Heart right ventricle (tissue), 16 donors: ENCODE measurements at regions not wholly inside any gene's neighbourhood (a gene's known extent, or its start where the extent isn't known, plus 50 kb on each side); places are given as distances from the start of the nearest gene placed in this dataset.

Experiments
- ATAC-seq, 8 donors: fragments of 200-7000 bp; cut with Tn5 transposase; one replicate each; pipeline ENCODE4 v1.9.1; 2020; ENCODE audit warnings: mild to moderate bottlenecking in 8 of 8, moderate library complexity in 8 of 8, moderate number of reproducible peaks in 1 of 8
- DNase-seq, 2 donors: peaks; one replicate each; pipeline ENCODE4 v3.0.0-alpha.2; 2020
- H3K27ac ChIP-seq, 10 donors: fragments of 200-600 bp; sonication (generic) in 2 of 10; one replicate each; pipeline versions ENCODE4 v1.5.0 to v1.8.0; 2020 to 2022; ENCODE audit warnings: mild to moderate bottlenecking in 3 of 10
- H3K27me3 ChIP-seq, 7 donors: fragments of 200-600 bp; one replicate each; pipeline ENCODE4 v1.8.0; 2021 to 2022; ENCODE audit warnings: mild to moderate bottlenecking in 2 of 7
- H3K36me3 ChIP-seq, 9 donors: fragments of 200-600 bp; sonication (generic) in 1 of 9; one replicate each; pipeline versions ENCODE4 v1.5.0 to v1.8.0; 2020 to 2022; ENCODE audit warnings: mild to moderate bottlenecking in 2 of 9
- H3K4me1 ChIP-seq, 9 donors: fragments of 200-600 bp; sonication (generic) in 1 of 9; one replicate each; pipeline versions ENCODE4 v1.5.0 to v1.8.0; 2020 to 2022; ENCODE audit warnings: mild to moderate bottlenecking in 4 of 9
- H3K4me3 ChIP-seq, 10 donors: fragments of 200-600 bp; sonication (generic) in 2 of 10; one replicate each; pipeline versions ENCODE4 v1.5.0 to v1.8.0; 2020 to 2022; ENCODE audit warnings: mild to moderate bottlenecking in 7 of 10, moderate library complexity in 2 of 10
- H3K9me3 ChIP-seq, 11 donors: fragments of 200-600 bp in 10 of 11; sonication (generic) in 2 of 11; one replicate each; pipeline versions ENCODE4 v1.5.0 to v1.8.0; 2013 to 2022; ENCODE audit warnings: mild to moderate bottlenecking in 2 of 11, control low read depth in 1 of 11, moderate library complexity in 1 of 11
- CTCF ChIP-seq, 9 donors: fragments of 200-600 bp; sonication (generic) in 2 of 9; IDR thresholded peaks; one replicate each; pipeline versions ENCODE4 v1.5.0 to v1.8.0; 2021 to 2022; ENCODE audit warnings: antibody characterized with exemption in 9 of 9, mild to moderate bottlenecking in 5 of 9, moderate library complexity in 1 of 9
- WGBS, 2 donors: extraction: QIAGEN DNeasy Blood & Tissue Kit; methylation state at CpG; one replicate each; pipeline ENCODE4 v1.1.7; 2013; ENCODE audit warnings: inconsistent platforms in 1 of 2; 5-methylcytosine and 5-hydroxymethylcytosine counted together
- intact Hi-C, 10 donors: fragments of 100-400 bp; cut with DNase I; formaldehyde crosslinking; loops; one replicate each; pipeline versions ENCODE4 v1.11.1 to v1.14.2; 2022
- donor health status: Arrhythmogenic right ventricular cardiomyopathy.
- donor health status: ischemic (EF 13 %, LVEDD 7.1; RV severe dilation, severe dysfunction).
- donor health status: healthy with polysubstance abuse.
- donor health status: DM: no; HTN: yes; CAD: no.
- donor health status: DM: no; HTN: no; CAD: no.
- donor health status: ischemic (EF 25% LVEDD 6.9; RV normal size, moderate dysfunction).
- donor health status: ischemic (EF 25% LVEDD 5.7; RV mildly dilated, moderate dysfunction).
- donor health status: healthy.
- donor health status: DM: yes; HTN: yes; CAD: no.
- donor health status: Ischemic cardiomyopathy.
- donor health status: ischemic (EF 35%, LVEDD 5.7; RV mildly dilated, moderate dysfunction).
- donor health status: nonischemic (EF 11% LVEDD 7.7; RV severe dilation, severe dysfunction).
- donor health status: DM: yes; HTN: yes; CAD: no.
- donor health status: PGD.
- donor health status: ischemic (EF 29% LVEDD 5.4; RV normal size, mild dysfunction).
- donor health status: nonischemic (EF 23%, LVEDD 6.1; RV moderate dilation, normal function).

DNA sequence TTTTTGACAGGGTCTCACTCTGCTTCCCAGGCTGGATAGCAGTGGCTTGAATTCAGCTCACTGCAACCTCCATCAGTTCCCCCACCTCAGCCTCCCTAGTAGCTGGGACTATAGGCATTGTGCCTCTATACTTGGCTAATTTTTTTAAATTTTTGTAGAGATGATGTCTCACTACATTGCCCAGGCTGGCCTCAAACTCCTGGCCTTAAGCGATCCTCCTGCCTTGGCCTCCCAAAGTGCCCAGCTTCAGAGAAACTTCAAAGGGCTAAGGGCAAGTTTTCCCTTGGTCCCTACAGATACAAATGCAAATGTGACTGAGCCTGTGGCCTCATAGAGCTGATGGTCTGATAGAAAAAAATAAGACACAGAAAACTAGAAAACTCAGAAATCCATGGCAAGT, 52.9 kb upstream of the PRRC2C start:
- no peak for TF ChIP-seq CTCF (IDR thresholded peaks at IDR 0.05)
- DNase-seq: no peak
- Histone ChIP-seq H3K4me1 (peaks cover 0 to 22% (median 11%) of the 10 kb centered on the region in 9 donors), H3K27ac (no peak overlapping the region), H3K9me3 (peaks cover 0 to 13% (median 3%) of the 10 kb centered on the region in 11 donors), H3K36me3 (no peaks in the 10 kb centered on the region), H3K27me3 (no peaks in the 10 kb centered on the region), H3K4me3 (no peak overlapping the region)
- intact Hi-C loops: no loop called here
- ATAC-seq: no peak
- WGBS, 2 donors: 98 to 100% methylated on average over 1 of the region's 1 CpG

GRCh38 chr1:171433451-171433850, 51.9 kb upstream of the PRRC2C start:
- H3K9me3 ChIP-seq: peaks cover 0 to 13% (median 3%) of the 10 kb centered on the region in 11 donors
- no peak for TF ChIP-seq CTCF (IDR thresholded peaks at IDR 0.05)
- WGBS, 2 donors: 74 to 84% methylated on average over 2 of the region's 2 CpGs
- intact Hi-C loops: no loop called here
- H3K4me1 ChIP-seq: peaks cover 0 to 12% (median 5%) of the 10 kb centered on the region in 9 donors
- no peak overlapping the region for H3K4me3 ChIP-seq
- DNase-seq (no peak), ATAC-seq (no peak)
- no peak overlapping the region for H3K27ac ChIP-seq
- H3K27me3 ChIP-seq: no peaks in the 10 kb centered on the region
- no peaks in the 10 kb centered on the region for H3K36me3 ChIP-seq

GRCh38 chr1:171434717-171435346, 50.5 kb upstream of the PRRC2C start:
- H3K4me3 ChIP-seq: peak overlapping the region in 2 of 10 donors; percentile 9 to 10
- DNase-seq (no peak), ATAC-seq (peak; percentile 55 to 83 (median 74))
- H3K27me3 ChIP-seq: no peaks in the 10 kb centered on the region
- peak overlapping the region in 8 of 10 donors; percentile 18 to 84 (median 56) for H3K27ac ChIP-seq
- intact Hi-C loops: loop anchor here in 1 of 10 donors (5.0 kb wide), 1 partner anchor 1068 kb away; no protein-coding TSS in a partner anchor
- 40 to 48% methylated on average over 9 of the region's 9 CpGs for WGBS, 2 donors
- H3K9me3 ChIP-seq: peaks cover 0 to under 1% (median 0%) of the 10 kb centered on the region in 11 donors
- TF ChIP-seq CTCF (IDR thresholded peaks at IDR 0.05): no peak
- peaks cover 0 to 12% (median 5%) of the 10 kb centered on the region in 9 donors for H3K4me1 ChIP-seq
- H3K36me3 ChIP-seq: no peaks in the 10 kb centered on the region
